ENCODE measurements at regions not wholly inside any gene's neighbourhood (a gene's known extent, or its start where the extent isn't known, plus 50 kb on each side); places are given as distances from the start of the nearest gene placed in this dataset.
"Not testable (repeated sequence)": the region's sequence is repeated elsewhere in the genome, so short reads cannot be mapped to it uniquely, and the experiment has no call there.

- DNase-seq = not testable (repeated sequence)
Measured at GRCh38 chr5:119299242-119299614, 56.6 kb upstream of the TNFAIP8 start.

- peak; percentile 95 for DNase-seq
Measured at GRCh38 chr5:119299615-119300310, 56.1 kb upstream of the TNFAIP8 start.

- DNase-seq = no peak
Measured at GRCh38 chr5:119300311-119300670, 55.5 kb upstream of the TNFAIP8 start.

- DNase-seq = no peak
Measured at GRCh38 chr5:119301210-119301609, 54.6 kb upstream of the TNFAIP8 start.

GRCh38 chr5:119301906-119302305 is 53.9 kb upstream of the TNFAIP8 start:
- no peak for DNase-seq

GRCh38 chr5:119302449-119302848 is 53.4 kb upstream of the TNFAIP8 start:
- DNase-seq = no peak

- DNase-seq = no peak
Measured at GRCh38 chr5:119302916-119303897, 52.6 kb upstream of the TNFAIP8 start.

- DNase-seq = no peak
Measured at GRCh38 chr5:119304439-119305211, 51.2 kb upstream of the TNFAIP8 start.
